Fibroblast of lung (primary cell): ENCODE measurements at regions not wholly inside any gene's neighbourhood (a gene's known extent, or its start where the extent isn't known, plus 50 kb on each side); places are given as distances from the start of the nearest gene placed in this dataset.
"Not testable (repeated sequence)": the region's sequence is repeated elsewhere in the genome, so short reads cannot be mapped to it uniquely, and the experiment has no call there.

Experiments used
- DNase-seq, 2 donors: peaks; one replicate each; pipeline versions ENCODE4 v3.0.0 to v3.0.0-alpha.2; 2010; ENCODE audit warnings: low read depth in 2 of 2
- H2AFZ ChIP-seq: 2 replicates; pipeline ENCODE4 v1.5.1; 2012; ENCODE audit warnings: low read length, control low read depth, inconsistent platforms
- H3K27ac ChIP-seq: 2 replicates; pipeline ENCODE4 v1.5.1; 2011; ENCODE audit warnings: low read length, control low read depth; ENCODE audit not compliant: insufficient read depth
- H3K27me3 ChIP-seq: 2 replicates; pipeline ENCODE4 v1.5.1; 2011; ENCODE audit warnings: mild to moderate bottlenecking, low read length; ENCODE audit not compliant: control insufficient read depth, insufficient read depth
- H3K36me3 ChIP-seq: 2 replicates; pipeline ENCODE4 v1.5.1; 2011; ENCODE audit warnings: low read length; ENCODE audit not compliant: control insufficient read depth, insufficient read depth
- H3K4me1 ChIP-seq: 2 replicates; pipeline ENCODE4 v1.5.1; 2011; ENCODE audit warnings: low read length; ENCODE audit not compliant: control insufficient read depth, insufficient read depth; ENCODE audit errors: extremely low read depth
- H3K4me2 ChIP-seq: 2 replicates; pipeline ENCODE4 v1.5.1; 2011; ENCODE audit warnings: low read length, control low read depth; ENCODE audit not compliant: insufficient read depth; ENCODE audit errors: extremely low read depth
- H3K4me3 ChIP-seq, 4 experiments: fragments of 200-600 bp in 1 of 4; sonication (generic) in 1 of 4; replicated peaks in 1 of 4; 2 replicates each; pipeline ENCODE4 v1.5.1; 2011 to 2016; ENCODE audit warnings: low read length in 4 of 4, low read depth in 3 of 4, mild to moderate bottlenecking in 3 of 4, control low read depth in 2 of 4, inconsistent platforms in 1 of 4, mixed read lengths in 1 of 4; ENCODE audit not compliant: insufficient read depth in 1 of 4; ENCODE audit errors: control extremely low read depth in 1 of 4
- H3K79me2 ChIP-seq: 2 replicates; pipeline ENCODE4 v1.5.1; 2012; ENCODE audit warnings: mild to moderate bottlenecking, low read length, inconsistent platforms; ENCODE audit not compliant: control insufficient read depth, insufficient read depth
- H3K9ac ChIP-seq: 2 replicates; pipeline ENCODE4 v1.5.1; 2011; ENCODE audit warnings: mild to moderate bottlenecking, low read length, control low read depth; ENCODE audit not compliant: insufficient read depth
- H3K9me3 ChIP-seq: 2 replicates; pipeline ENCODE4 v1.5.1; 2012; ENCODE audit warnings: low read depth, low read length; ENCODE audit not compliant: control insufficient read depth, insufficient read depth
- H4K20me1 ChIP-seq: 2 replicates; pipeline ENCODE4 v1.5.1; 2011; ENCODE audit warnings: low read length; ENCODE audit not compliant: control insufficient read depth, insufficient read depth; ENCODE audit errors: extremely low read depth

GRCh38 chr2:89255013-89255412, 563.5 kb downstream of the RPIA start:
- H3K9me3 ChIP-seq: not testable (repeated sequence)

GRCh38 chr2:89273443-89273842, 582.0 kb downstream of the RPIA start:
- H3K4me2 ChIP-seq, H3K9ac ChIP-seq, H4K20me1 ChIP-seq, H3K9me3 ChIP-seq, H3K4me1 ChIP-seq, H2AFZ ChIP-seq, H3K36me3 ChIP-seq, H3K4me3 ChIP-seq, H3K27me3 ChIP-seq, H3K27ac ChIP-seq, DNase-seq, H3K79me2 ChIP-seq: not testable (repeated sequence)

More at GRCh38 chr2:89255013-89255412, 563.5 kb downstream of the RPIA start:
- H3K4me2 ChIP-seq, H3K36me3 ChIP-seq, DNase-seq, H3K4me1 ChIP-seq, H3K27me3 ChIP-seq, H3K79me2 ChIP-seq, H3K9ac ChIP-seq, H3K27ac ChIP-seq, H2AFZ ChIP-seq, H3K4me3 ChIP-seq, H4K20me1 ChIP-seq: not testable (repeated sequence)

- H3K4me3 ChIP-seq, H3K9me3 ChIP-seq, H3K27ac ChIP-seq, H3K27me3 ChIP-seq, H3K9ac ChIP-seq, H4K20me1 ChIP-seq, H3K4me1 ChIP-seq, H3K4me2 ChIP-seq, H3K36me3 ChIP-seq, H3K79me2 ChIP-seq, DNase-seq, H2AFZ ChIP-seq: not testable (repeated sequence)
Observed at GRCh38 chr2:89280536-89280935, 589.1 kb downstream of the RPIA start.

GRCh38 chr2:89286448-89287080, 595.1 kb downstream of the RPIA start:
- H3K4me3 ChIP-seq, H3K27me3 ChIP-seq, H3K4me2 ChIP-seq, DNase-seq, H3K79me2 ChIP-seq, H3K4me1 ChIP-seq, H3K9ac ChIP-seq, H3K9me3 ChIP-seq, H3K27ac ChIP-seq, H3K36me3 ChIP-seq, H2AFZ ChIP-seq, H4K20me1 ChIP-seq: not testable (repeated sequence)

- H3K4me1 ChIP-seq, H4K20me1 ChIP-seq, H3K9me3 ChIP-seq, H3K36me3 ChIP-seq, H3K79me2 ChIP-seq, H2AFZ ChIP-seq, H3K9ac ChIP-seq, H3K27ac ChIP-seq, H3K4me2 ChIP-seq, DNase-seq, H3K4me3 ChIP-seq, H3K27me3 ChIP-seq: not testable (repeated sequence)
Observed at GRCh38 chr2:89287084-89287483, 595.6 kb downstream of the RPIA start.

- not testable (repeated sequence) for H3K9ac ChIP-seq, H3K9me3 ChIP-seq, H3K36me3 ChIP-seq, DNase-seq, H3K4me2 ChIP-seq, H3K79me2 ChIP-seq, H4K20me1 ChIP-seq, H3K4me1 ChIP-seq, H2AFZ ChIP-seq, H3K27ac ChIP-seq, H3K4me3 ChIP-seq, H3K27me3 ChIP-seq
Observed at GRCh38 chr2:89291717-89292298, 600.3 kb downstream of the RPIA start.

GRCh38 chr2:89293399-89293798, 601.9 kb downstream of the RPIA start:
- not testable (repeated sequence) for H3K4me2 ChIP-seq, H4K20me1 ChIP-seq, H3K9ac ChIP-seq, H3K79me2 ChIP-seq, H3K9me3 ChIP-seq, H3K36me3 ChIP-seq, H2AFZ ChIP-seq, DNase-seq, H3K27ac ChIP-seq, H3K27me3 ChIP-seq, H3K4me3 ChIP-seq, H3K4me1 ChIP-seq
